ENCODE measurements at regions not wholly inside any gene's neighbourhood (a gene's known extent, or its start where the extent isn't known, plus 50 kb on each side); places are given as distances from the start of the nearest gene placed in this dataset.
A peak's percentile ranks its signal among the peaks of the same experiment; 100 is the strongest.

GRCh38 chr6:48490658-48491057 is 379.7 kb upstream of the PTCHD4 start:
- no peak for TF ChIP-seq ZFX (IDR thresholded peaks at IDR 0.05)
- TF ChIP-seq CTCF (conservative IDR thresholded peaks at IDR 0.05), result no peak
- no peak overlapping the region for H3K27ac ChIP-seq

- no peak overlapping the region for H3K27ac ChIP-seq
- TF ChIP-seq CTCF (conservative IDR thresholded peaks at IDR 0.05) (no peak), ZFX (IDR thresholded peaks at IDR 0.05) (no peak)
These were observed 375.9 kb upstream of the PTCHD4 start for GRCh38 chr6:48486876-48487275.

- no peak overlapping the region for H3K27ac ChIP-seq
- TF ChIP-seq CTCF (conservative IDR thresholded peaks at IDR 0.05) (no peak), ZFX (IDR thresholded peaks at IDR 0.05) (no peak)
These were observed 375.4 kb upstream of the PTCHD4 start for GRCh38 chr6:48486373-48486772.

GRCh38 chr6:48476257-48476656 is 365.3 kb upstream of the PTCHD4 start:
- TF ChIP-seq ZFX (IDR thresholded peaks at IDR 0.05), result no peak
- peak; percentile 28 for TF ChIP-seq CTCF (conservative IDR thresholded peaks at IDR 0.05)
- no peak overlapping the region for H3K27ac ChIP-seq

GRCh38 chr6:48475275-48475674 is 364.3 kb upstream of the PTCHD4 start:
- TF ChIP-seq ZFX (IDR thresholded peaks at IDR 0.05) (no peak), CTCF (conservative IDR thresholded peaks at IDR 0.05) (no peak)
- H3K27ac ChIP-seq, result no peak overlapping the region

- no peak for TF ChIP-seq ZFX (IDR thresholded peaks at IDR 0.05)
- TF ChIP-seq CTCF (conservative IDR thresholded peaks at IDR 0.05), result no peak
These were observed 363.8 kb upstream of the PTCHD4 start for GRCh38 chr6:48474830-48475229.

GRCh38 chr6:48474136-48474535 is 363.1 kb upstream of the PTCHD4 start:
- TF ChIP-seq CTCF (conservative IDR thresholded peaks at IDR 0.05) (no peak), ZFX (IDR thresholded peaks at IDR 0.05) (no peak)
- H3K27ac ChIP-seq, result no peak overlapping the region

More at GRCh38 chr6:48474830-48475229, 363.8 kb upstream of the PTCHD4 start:
- H3K27ac ChIP-seq, result no peak overlapping the region

All from C4-2B (cell line).